ENCODE measurements at regions not wholly inside any gene's neighbourhood (a gene's known extent, or its start where the extent isn't known, plus 50 kb on each side); places are given as distances from the start of the nearest gene placed in this dataset.

DNA sequence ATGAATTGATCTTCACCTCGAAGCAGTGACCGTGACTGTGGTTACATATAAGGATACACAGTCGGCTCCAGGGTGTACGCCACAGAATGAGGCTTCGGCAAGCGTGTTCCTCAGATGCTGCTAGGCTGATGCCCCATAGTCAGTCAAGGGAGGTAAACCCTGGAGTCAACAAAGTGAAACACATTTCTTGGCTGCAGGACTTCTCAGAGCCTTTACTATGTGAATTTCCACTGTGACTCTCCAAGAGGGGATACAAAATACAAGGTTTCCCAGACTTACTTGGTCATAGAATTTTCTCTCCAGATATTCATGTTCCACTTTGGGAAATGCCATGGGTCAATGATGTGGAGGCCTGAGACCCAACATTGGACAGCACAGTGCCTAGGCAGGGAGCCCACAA is 260.6 kb downstream of the BCL11B start:
- H3K9me3 Mint-ChIP-seq, result no peaks in the 10 kb centered on the region
- H3K4me3 Mint-ChIP-seq, result no peak overlapping the region
- TF ChIP-seq, protein P1, sequence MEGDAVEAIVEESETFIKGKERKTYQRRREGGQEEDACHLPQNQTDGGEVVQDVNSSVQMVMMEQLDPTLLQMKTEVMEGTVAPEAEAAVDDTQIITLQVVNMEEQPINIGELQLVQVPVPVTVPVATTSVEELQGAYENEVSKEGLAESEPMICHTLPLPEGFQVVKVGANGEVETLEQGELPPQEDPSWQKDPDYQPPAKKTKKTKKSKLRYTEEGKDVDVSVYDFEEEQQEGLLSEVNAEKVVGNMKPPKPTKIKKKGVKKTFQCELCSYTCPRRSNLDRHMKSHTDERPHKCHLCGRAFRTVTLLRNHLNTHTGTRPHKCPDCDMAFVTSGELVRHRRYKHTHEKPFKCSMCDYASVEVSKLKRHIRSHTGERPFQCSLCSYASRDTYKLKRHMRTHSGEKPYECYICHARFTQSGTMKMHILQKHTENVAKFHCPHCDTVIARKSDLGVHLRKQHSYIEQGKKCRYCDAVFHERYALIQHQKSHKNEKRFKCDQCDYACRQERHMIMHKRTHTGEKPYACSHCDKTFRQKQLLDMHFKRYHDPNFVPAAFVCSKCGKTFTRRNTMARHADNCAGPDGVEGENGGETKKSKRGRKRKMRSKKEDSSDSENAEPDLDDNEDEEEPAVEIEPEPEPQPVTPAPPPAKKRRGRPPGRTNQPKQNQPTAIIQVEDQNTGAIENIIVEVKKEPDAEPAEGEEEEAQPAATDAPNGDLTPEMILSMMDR (IDR thresholded peaks at IDR 0.05), result no peak
- ATAC-seq (ENCODE audit: low read depth) (no peak), DNase-seq (no peak)
- no peak overlapping the region for H3K27ac Mint-ChIP-seq
- no peaks in the 10 kb centered on the region for H3K36me3 Mint-ChIP-seq (ENCODE audit: low read depth)
- H3K27me3 Mint-ChIP-seq, result no peaks in the 10 kb centered on the region
- no peaks in the 10 kb centered on the region for H3K4me1 Mint-ChIP-seq
- intact Hi-C loops (cut with micrococcal nuclease), result no loop called here
- ChIA-PET POLR2A (no interaction called here), CTCF (no interaction called here)

DNA sequence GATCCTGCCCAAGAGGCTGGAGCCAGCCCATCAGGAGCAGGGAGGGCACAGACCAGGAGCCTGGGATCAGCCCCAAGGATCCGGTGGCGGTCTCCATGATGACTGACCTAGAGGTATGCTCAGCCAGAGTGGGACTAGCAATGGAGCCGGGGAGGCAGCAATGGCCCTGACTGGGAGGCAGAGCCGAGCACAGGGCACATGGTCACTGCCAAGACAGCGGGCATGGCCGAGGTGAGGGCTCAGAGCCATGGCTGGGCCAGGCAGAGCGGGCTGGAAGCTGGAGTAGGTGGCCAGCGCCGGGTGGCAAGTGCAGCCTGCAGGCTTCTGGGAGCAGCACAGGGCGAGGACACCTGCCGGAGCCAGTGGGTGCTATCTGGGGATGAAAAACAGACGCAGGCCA is 259.3 kb downstream of the BCL11B start:
- intact Hi-C loops (cut with micrococcal nuclease), result no loop called here
- ATAC-seq (ENCODE audit: low read depth) (no peak), DNase-seq (no peak)
- H3K27ac Mint-ChIP-seq, result no peak overlapping the region
- ChIA-PET POLR2A (no interaction called here), CTCF (no interaction called here)
- H3K4me3 Mint-ChIP-seq, result no peak overlapping the region
- H3K9me3 Mint-ChIP-seq, result no peaks in the 10 kb centered on the region
- TF ChIP-seq, protein P1 (IDR thresholded peaks at IDR 0.05), result no peak
- no peaks in the 10 kb centered on the region for H3K4me1 Mint-ChIP-seq
- H3K27me3 Mint-ChIP-seq, result no peaks in the 10 kb centered on the region
- no peaks in the 10 kb centered on the region for H3K36me3 Mint-ChIP-seq (ENCODE audit: low read depth)

DNA sequence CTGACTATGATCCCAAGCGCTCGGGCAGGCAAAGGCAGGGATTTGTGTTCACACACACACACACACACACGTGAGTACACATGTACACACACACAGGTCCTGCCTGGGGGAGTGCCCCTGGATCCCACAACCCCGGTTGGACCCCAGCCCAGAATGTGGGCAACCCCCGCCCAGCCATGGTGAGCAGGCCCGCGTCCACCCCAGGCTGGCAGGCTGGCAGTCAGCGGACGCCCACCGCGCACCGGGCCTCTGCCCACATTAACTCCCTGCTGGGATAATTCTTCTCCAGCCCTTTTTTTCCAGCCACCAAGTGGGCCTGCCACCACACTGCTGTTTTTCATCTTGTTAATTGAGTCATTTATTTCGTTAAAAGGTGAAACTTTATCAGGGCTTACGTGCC is 256.2 kb downstream of the BCL11B start:
- Mint-ChIP-seq H3K36me3 (ENCODE audit: low read depth) (no peaks in the 10 kb centered on the region), H3K4me1 (no peaks in the 10 kb centered on the region), H3K4me3 (no peak overlapping the region), H3K9me3 (peaks cover 5% of the 10 kb centered on the region), H3K27ac (no peak overlapping the region), H3K27me3 (no peaks in the 10 kb centered on the region)
- DNase-seq, result no peak
- TF ChIP-seq, protein P1 (IDR thresholded peaks at IDR 0.05), result no peak
- no peak for ATAC-seq (ENCODE audit: low read depth)
- intact Hi-C loops (cut with micrococcal nuclease), result no loop called here
- ChIA-PET CTCF (no interaction called here), POLR2A (no interaction called here)

DNA sequence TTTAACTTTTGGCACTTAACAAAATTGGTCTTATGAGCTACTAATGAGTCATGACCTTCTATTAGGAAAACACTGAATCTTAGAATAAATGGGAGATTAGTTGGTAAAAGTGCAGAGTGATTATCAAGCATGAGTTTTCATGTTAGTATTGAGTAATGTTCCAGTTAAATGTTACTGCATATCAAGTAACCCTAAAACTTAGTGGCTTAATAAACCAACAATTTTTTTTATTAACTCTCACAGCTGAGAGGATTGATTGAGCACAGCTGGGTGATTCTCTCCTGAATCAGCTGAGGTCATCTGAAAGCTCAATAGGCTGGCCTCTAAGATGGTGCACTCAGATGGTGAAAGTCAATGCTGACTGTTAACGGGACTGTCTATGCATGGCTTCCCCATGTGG is 248.6 kb downstream of the BCL11B start:
- Mint-ChIP-seq H3K4me1 (no peaks in the 10 kb centered on the region), H3K9me3 (peaks cover 10% of the 10 kb centered on the region), H3K36me3 (ENCODE audit: low read depth) (no peaks in the 10 kb centered on the region), H3K27ac (no peak overlapping the region), H3K27me3 (no peaks in the 10 kb centered on the region), H3K4me3 (no peak overlapping the region)
- TF ChIP-seq, protein P1 (IDR thresholded peaks at IDR 0.05), result no peak
- CTCF ChIA-PET, result no interaction called here
- POLR2A ChIA-PET, result no interaction called here
- intact Hi-C loops (cut with micrococcal nuclease), result no loop called here
- ATAC-seq (ENCODE audit: low read depth) (no peak), DNase-seq (no peak)

DNA sequence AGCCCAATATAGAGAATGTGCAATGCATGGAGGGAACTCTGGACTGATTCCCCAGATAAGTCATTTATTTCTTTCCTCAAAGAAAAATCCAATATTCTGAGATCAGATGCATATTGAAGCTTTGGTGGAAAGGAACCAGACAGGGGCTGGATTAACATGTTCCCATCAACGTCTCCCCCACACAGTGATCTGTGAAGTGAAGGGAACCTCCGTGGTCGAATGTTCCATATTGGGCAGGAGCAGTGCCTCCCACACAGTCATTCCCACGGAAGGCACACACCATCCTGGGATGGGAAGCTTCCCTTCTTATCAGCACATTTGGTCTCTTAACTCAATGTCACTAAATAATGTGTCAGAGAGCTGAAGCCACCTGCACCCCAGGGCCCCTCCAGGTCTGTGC is 247.1 kb downstream of the BCL11B start:
- Mint-ChIP-seq H3K27me3 (no peaks in the 10 kb centered on the region), H3K4me1 (no peaks in the 10 kb centered on the region), H3K36me3 (ENCODE audit: low read depth) (no peaks in the 10 kb centered on the region), H3K9me3 (peaks cover 8% of the 10 kb centered on the region), H3K4me3 (no peak overlapping the region), H3K27ac (no peak overlapping the region)
- intact Hi-C loops (cut with micrococcal nuclease), result no loop called here
- ChIA-PET POLR2A (no interaction called here), CTCF (no interaction called here)
- ATAC-seq (ENCODE audit: low read depth), result no peak
- DNase-seq, result no peak
- TF ChIP-seq, protein P1 (IDR thresholded peaks at IDR 0.05), result no peak

Measured in activated B cell treated with CpG ODN at 0.5 μM for 24 hours (primary cell).